ENCODE measurements at regions not wholly inside any gene's neighbourhood (a gene's known extent, or its start where the extent isn't known, plus 50 kb on each side); places are given as distances from the start of the nearest gene placed in this dataset.

DNA sequence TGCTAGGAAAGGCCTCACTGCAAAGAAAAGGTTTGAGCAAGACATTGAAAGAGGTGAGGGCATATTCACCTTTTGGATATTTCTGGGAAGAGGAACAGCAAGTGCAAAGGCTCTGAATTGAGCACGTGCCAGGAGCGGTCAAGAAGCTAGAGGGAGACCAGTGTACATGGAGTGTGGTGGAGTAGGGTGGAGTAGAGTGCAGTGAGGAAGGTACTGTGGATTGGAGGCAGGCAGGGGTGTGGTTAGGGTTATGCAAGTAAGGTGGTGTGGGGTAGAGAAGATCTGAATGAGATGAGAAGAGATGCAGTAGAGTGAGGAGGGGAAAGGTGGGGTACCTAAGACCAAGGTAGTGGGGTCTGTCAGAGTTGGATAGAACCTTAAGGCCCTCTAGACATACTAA lies 119.6 kb downstream of the OMA1 start (continued):
- TF ChIP-seq, protein P1, sequence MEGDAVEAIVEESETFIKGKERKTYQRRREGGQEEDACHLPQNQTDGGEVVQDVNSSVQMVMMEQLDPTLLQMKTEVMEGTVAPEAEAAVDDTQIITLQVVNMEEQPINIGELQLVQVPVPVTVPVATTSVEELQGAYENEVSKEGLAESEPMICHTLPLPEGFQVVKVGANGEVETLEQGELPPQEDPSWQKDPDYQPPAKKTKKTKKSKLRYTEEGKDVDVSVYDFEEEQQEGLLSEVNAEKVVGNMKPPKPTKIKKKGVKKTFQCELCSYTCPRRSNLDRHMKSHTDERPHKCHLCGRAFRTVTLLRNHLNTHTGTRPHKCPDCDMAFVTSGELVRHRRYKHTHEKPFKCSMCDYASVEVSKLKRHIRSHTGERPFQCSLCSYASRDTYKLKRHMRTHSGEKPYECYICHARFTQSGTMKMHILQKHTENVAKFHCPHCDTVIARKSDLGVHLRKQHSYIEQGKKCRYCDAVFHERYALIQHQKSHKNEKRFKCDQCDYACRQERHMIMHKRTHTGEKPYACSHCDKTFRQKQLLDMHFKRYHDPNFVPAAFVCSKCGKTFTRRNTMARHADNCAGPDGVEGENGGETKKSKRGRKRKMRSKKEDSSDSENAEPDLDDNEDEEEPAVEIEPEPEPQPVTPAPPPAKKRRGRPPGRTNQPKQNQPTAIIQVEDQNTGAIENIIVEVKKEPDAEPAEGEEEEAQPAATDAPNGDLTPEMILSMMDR (IDR thresholded peaks at IDR 0.05; ENCODE audit: low read depth, low read length, missing input control): no peak
- TF ChIP-seq EGR1 (IDR thresholded peaks at IDR 0.05; ENCODE audit: low read depth in 2 of 2): no peak
- TF ChIP-seq FOXA2 (IDR thresholded peaks at IDR 0.05): no peak
- TF ChIP-seq GABPA (IDR thresholded peaks at IDR 0.05 in 1 of 2, conservative IDR thresholded peaks at IDR 0.05 in 1 of 2): no peak

DNA sequence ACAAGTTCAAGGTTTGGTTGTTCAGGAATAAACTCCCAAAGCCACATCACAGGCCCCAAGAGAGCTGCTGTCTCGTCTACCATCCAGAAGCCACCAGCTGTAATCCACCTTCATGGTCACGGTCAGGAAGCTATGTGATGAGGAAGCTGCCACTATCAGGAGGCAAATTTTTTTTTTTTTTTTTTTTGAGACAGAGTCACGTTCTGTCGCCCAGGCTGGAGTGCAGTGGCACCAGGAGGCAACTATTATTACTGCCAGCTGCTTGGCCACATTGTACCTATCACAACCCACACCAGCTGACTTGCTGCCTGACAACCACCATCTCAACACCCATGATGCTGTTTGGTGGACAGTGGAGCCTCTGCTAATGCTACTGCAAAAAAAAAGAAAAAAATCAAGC lies 124.1 kb downstream of the OMA1 start:
- Histone ChIP-seq H3K9me3 (ENCODE audit: control insufficient read depth in 4 of 4, low read length in 3 of 4) (no peaks in the 10 kb centered on the region), H3K27me3 (ENCODE audit: control insufficient read depth in 4 of 4, insufficient read depth in 4 of 4, low read length in 3 of 4) (no peaks in the 10 kb centered on the region), H3K9ac (ENCODE audit: low read depth in 1 of 2, low read length in 2 of 2) (no peak overlapping the region), H3K4me3 (ENCODE audit: low read depth in 1 of 3, low read length in 3 of 3) (no peak overlapping the region), H3K4me1 (ENCODE audit: control insufficient read depth in 4 of 4, insufficient read depth in 4 of 4, low read length in 3 of 4) (no peaks in the 10 kb centered on the region), H3K36me3 (ENCODE audit: control insufficient read depth in 4 of 4, insufficient read depth in 3 of 4, low read depth in 1 of 4, low read length in 3 of 4) (no peaks in the 10 kb centered on the region), H3K27ac (ENCODE audit: low read depth in 1 of 2, low read length in 2 of 2) (no peak overlapping the region)
- 89% methylated on average over 4 of the region's 4 CpGs for WGBS
- no peak for DNase-seq (ENCODE audit: low spot score)
- TF ChIP-seq, protein P2, sequence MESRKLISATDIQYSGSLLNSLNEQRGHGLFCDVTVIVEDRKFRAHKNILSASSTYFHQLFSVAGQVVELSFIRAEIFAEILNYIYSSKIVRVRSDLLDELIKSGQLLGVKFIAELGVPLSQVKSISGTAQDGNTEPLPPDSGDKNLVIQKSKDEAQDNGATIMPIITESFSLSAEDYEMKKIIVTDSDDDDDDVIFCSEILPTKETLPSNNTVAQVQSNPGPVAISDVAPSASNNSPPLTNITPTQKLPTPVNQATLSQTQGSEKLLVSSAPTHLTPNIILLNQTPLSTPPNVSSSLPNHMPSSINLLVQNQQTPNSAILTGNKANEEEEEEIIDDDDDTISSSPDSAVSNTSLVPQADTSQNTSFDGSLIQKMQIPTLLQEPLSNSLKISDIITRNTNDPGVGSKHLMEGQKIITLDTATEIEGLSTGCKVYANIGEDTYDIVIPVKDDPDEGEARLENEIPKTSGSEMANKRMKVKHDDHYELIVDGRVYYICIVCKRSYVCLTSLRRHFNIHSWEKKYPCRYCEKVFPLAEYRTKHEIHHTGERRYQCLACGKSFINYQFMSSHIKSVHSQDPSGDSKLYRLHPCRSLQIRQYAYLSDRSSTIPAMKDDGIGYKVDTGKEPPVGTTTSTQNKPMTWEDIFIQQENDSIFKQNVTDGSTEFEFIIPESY (IDR thresholded peaks at IDR 0.05): no peak
- TF ChIP-seq RAD21 (IDR thresholded peaks at IDR 0.05) (no peak), RXRA (IDR thresholded peaks at IDR 0.05) (no peak), TAF1 (conservative IDR thresholded peaks at IDR 0.05) (no peak), NR2F2 (IDR thresholded peaks at IDR 0.05) (no peak), HNF4A (conservative IDR thresholded peaks at IDR 0.05) (no peak), HNF4G (IDR thresholded peaks at IDR 0.05) (no peak), EGR1 (IDR thresholded peaks at IDR 0.05; ENCODE audit: low read depth in 2 of 2) (no peak), FOXA1 (IDR thresholded peaks at IDR 0.05) (no peak), FOXA2 (IDR thresholded peaks at IDR 0.05) (no peak)
- TF ChIP-seq, protein P3, sequence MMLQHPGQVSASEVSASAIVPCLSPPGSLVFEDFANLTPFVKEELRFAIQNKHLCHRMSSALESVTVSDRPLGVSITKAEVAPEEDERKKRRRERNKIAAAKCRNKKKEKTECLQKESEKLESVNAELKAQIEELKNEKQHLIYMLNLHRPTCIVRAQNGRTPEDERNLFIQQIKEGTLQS (IDR thresholded peaks at IDR 0.05): no peak
- TF ChIP-seq, protein P1 (IDR thresholded peaks at IDR 0.05; ENCODE audit: low read depth, low read length, missing input control): no peak
- TF ChIP-seq, protein P4, sequence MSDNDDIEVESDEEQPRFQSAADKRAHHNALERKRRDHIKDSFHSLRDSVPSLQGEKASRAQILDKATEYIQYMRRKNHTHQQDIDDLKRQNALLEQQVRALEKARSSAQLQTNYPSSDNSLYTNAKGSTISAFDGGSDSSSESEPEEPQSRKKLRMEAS (IDR thresholded peaks at IDR 0.05): no peak

Data from liver (tissue), 8 donors.